ENCODE measurements at regions not wholly inside any gene's neighbourhood (a gene's known extent, or its start where the extent isn't known, plus 50 kb on each side); places are given as distances from the start of the nearest gene placed in this dataset.

GRCh38 chr1:60553730-60554129 is 480.2 kb upstream of the C1orf87 start:
- TF ChIP-seq POLR2A (IDR thresholded peaks at IDR 0.05) (no peak), CTCF (IDR thresholded peaks at IDR 0.05) (no peak)

Data from thyroid gland (tissue), 4 donors.